GM12878 (cell line): ENCODE measurements at regions not wholly inside any gene's neighbourhood (a gene's known extent, or its start where the extent isn't known, plus 50 kb on each side); places are given as distances from the start of the nearest gene placed in this dataset.

Experiments used
- ATF3 ChIP-seq: IDR thresholded peaks from 2 replicates; pipeline ENCODE4 v1.6.1; 2011; ENCODE audit warnings: low read depth, mild to moderate bottlenecking, low read length, moderate library complexity, borderline replicate concordance; ENCODE audit errors: extremely low read depth
- CBX5 ChIP-seq: sonication (generic); IDR thresholded peaks from 2 replicates; pipeline ENCODE4 v1.6.1; 2016; ENCODE audit warnings: low read depth, moderate library complexity, mild to moderate bottlenecking, inconsistent platforms
- CTCF ChIP-seq, 3 experiments: IDR thresholded peaks in 2 of 3; conservative IDR thresholded peaks in 1 of 3; 2 replicates each; pipeline ENCODE4 v1.5.1; 2011; ENCODE audit warnings: low read depth in 3 of 3, low read length in 3 of 3, mild to moderate bottlenecking in 3 of 3, control low read depth in 2 of 3, moderate library complexity in 2 of 3, inconsistent platforms in 1 of 3, mixed read lengths in 1 of 3; ENCODE audit not compliant: control insufficient read depth in 2 of 3, insufficient read depth in 1 of 3; ENCODE audit errors: extremely low read depth in 1 of 3
- KDM1A ChIP-seq: fragments of 200-600 bp; sonication (generic); IDR thresholded peaks from 2 replicates; pipeline ENCODE4 v1.6.1; 2016; ENCODE audit warnings: borderline replicate concordance
- POLR2A ChIP-seq: IDR thresholded peaks from 2 replicates; pipeline ENCODE4 v1.6.1; 2011; ENCODE audit warnings: low read depth, mild to moderate bottlenecking, low read length
- SIN3A ChIP-seq: IDR thresholded peaks from 2 replicates; pipeline ENCODE4 v1.6.1; 2012; ENCODE audit warnings: low read depth, low read length, improper control_type of control experiment
- ZNF274 ChIP-seq: IDR thresholded peaks from one replicate; pipeline ENCODE4 v1.8.0; 2011; ENCODE audit not compliant: insufficient read length, insufficient read depth

- TF ChIP-seq ZNF274 = no peak
- TF ChIP-seq CBX5 = no peak
- no peak for TF ChIP-seq KDM1A
- no peak for TF ChIP-seq CTCF (IDR thresholded peaks at IDR 0.05 in 2 of 3, conservative IDR thresholded peaks at IDR 0.05 in 1 of 3; ENCODE audit: control insufficient read depth in 2 of 3, extremely low read depth in 1 of 3, insufficient read depth in 1 of 3, low read depth in 3 of 3, low read length in 3 of 3)
- no peak for TF ChIP-seq POLR2A
- TF ChIP-seq ATF3 = no peak
- no peak for TF ChIP-seq SIN3A
These were observed 477.8 kb downstream of the CCDC171 start for GRCh38 chr9:16030528-16031185.
